GM19452 (cell line): ENCODE measurements at regions not wholly inside any gene's neighbourhood (a gene's known extent, or its start where the extent isn't known, plus 50 kb on each side); places are given as distances from the start of the nearest gene placed in this dataset.
"Not testable (repeated sequence)": the region's sequence is repeated elsewhere in the genome, so short reads cannot be mapped to it uniquely, and the experiment has no call there.

Experiments used
- ATAC-seq: cut with Tn5 transposase; IDR thresholded peaks from one replicate; pipeline ENCODE4 v1.9.1; 2021; ENCODE audit not compliant: unreplicated experiment

DNA sequence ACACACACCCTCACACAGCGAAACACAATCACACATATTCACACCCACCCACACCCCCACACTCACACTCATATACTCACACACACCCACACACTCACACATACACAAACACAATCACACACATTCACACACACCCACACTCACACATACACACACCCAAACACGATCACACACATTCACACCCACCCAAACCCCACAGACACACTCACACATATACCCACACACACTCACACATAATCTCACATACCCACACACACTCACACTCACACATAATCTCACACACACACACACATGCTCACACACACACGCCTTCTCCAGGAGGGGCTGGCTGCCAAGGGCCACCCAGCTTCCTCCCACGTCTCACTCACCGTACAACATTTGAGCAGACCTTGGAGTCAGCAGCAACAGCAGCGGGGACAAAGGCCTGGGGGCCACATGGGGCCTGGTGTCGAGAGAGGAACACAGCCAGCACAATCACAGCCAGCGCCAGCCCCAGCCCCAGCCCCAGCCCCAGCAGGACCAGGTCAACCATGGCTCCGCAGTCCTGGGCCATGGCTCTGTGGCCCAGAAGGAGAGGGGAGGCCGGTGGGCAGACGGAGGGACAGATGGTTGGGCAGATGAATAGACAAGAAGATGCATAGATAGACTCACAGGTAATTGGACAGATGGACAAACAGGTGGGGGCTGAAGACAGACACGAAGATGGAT, 932.9 kb downstream of the TUBA3C start:
- not testable (repeated sequence) for ATAC-seq

DNA sequence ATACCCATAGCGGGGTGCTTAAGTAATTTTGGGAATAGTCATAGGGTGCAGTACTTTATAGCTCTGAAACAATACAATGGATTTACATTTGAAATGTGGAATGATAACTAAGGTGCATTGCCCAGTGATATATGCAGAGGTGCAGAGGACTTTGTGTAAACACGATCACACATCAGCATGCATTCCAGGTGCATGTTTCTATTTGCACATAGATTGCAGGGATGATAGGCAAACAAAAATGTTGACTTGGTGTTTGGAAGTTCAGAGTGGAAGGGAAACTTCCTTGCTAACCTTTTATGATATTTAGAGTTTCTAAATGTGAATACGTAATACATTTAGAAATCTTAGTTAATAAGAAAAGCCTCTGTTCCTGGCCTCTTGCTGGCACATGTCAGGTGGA, 941.5 kb downstream of the TUBA3C start:
- not testable (repeated sequence) for ATAC-seq

DNA sequence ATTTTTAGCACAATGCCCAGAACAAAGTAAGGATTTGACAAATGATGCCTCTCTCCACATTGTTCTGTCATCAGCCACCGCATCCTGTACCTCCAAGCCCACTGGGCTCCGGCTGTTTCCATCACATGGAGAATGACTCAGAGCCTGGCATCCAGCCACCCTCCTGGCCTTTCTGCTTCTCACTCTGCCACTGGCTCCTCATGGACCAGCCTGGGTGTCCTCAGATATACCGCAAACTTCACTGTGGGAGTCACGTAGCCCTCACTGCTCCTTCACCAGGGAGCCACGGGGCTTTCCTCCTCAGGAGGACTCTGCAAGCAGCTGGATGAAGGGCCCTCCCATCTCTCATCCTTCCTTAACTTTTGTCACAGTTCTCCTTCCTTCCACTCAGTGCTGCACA, 943.0 kb downstream of the TUBA3C start:
- ATAC-seq = not testable (repeated sequence)

DNA sequence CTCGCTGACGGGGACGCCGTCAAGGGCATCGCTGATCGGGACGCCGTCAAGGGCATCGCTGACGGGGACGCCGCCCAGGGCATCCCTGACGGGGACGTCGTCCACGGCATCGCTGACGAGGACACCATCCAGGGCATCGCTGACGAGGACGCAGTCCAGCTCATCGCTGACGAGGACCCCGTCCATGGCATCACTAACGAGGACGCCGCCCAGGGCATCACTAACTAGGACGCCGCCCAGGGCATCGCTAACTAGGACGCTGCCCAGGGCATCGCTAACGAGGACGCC, 945.2 kb downstream of the TUBA3C start:
- ATAC-seq = no peak

DNA sequence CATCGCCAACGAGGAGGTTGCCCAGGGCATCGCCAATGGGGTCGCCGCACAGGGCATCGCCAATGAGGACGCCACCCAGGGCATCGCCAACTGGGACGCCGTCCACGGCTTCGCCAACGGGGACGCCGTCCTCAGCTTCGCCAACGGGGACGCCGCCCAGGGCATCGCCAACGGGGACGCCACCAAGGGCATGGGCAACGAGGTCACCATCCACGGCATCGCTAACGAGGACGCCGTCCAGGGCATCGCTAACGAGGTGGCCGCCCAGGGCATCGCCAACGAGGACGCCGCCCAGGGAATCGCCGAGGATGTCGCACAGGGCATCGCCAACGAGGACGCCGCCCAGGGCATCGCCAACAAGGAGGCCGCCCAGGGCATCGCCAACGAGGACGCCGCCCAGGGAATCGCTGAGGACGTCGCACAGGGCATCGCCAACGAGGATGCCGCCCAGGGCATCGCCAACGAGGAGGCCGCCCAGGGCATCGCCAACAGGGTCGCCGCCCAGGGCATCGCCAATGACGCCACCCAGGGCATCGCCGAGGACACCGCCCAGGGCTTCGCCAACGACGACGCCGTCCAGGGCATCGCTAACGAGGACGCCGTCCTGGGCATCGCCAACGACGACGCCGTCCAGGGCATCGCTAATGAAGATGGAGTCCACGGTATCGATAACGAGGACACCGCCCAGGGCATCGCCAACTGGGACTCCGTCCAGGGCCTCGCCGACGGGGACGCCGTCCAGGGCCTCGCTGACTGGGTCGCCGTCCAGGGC, 945.7 kb downstream of the TUBA3C start:
- ATAC-seq = no peak

DNA sequence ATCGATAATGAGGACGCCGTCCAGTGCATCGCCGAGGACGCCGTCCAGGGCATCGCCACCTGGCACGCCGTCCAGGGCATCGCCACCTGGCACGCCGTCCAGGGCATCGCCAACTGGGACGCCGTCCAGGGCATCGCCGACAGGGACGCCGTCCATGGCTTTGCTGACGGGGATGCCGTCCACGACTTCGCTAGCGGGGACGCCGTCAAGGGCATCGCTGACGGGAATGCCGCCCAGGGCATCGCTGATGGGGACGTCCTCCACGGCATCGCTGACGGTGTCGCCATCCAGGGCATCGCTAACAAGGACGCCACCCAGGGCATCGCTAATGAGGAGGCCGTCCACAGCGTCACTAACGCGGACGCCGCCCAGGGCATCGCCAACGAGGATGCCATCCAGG, 946.5 kb downstream of the TUBA3C start:
- no peak for ATAC-seq

DNA sequence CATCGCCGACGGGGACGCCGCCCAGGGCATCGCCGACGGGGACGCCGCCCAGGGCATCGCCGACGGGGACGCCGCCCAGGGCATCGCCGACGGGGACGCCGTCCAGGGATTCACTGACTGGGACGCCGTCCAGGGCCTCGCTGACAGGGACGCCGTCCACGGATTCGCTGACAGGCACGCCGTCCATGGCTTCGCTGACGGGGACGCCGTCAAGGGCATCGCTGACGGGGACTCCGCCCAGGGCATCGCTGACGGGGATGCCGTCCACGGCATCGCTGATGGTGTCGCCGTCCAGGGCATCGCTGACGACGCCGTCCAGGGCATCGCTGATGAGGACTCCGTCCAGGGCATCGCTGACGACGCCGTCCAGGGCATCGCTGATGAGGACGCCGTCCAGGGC, 947.2 kb downstream of the TUBA3C start:
- not testable (repeated sequence) for ATAC-seq

DNA sequence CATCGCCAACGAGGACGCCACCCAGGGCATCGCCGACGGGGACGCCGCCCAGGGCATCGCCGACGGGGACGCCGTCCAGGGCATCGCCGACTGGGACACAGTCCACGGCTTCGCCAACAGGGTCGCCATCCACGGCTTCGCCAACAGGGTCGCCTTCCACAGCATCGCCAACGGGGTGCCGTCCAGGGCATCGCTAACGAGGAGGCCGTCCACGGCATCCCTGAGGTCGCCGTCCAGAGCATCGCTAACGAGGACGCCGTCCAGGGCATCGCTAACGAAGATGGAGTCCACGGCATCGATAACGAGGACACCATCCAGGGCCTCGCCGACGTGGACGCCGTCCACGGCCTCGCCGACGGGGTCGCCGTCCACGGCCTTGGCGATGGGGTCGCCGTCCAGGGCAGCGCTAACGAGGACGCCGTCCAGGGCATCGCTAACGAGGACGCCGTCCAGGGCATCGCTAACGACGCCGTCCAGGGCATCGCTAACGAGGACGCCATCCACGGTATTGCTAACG, 947.8 kb downstream of the TUBA3C start:
- no peak for ATAC-seq

DNA sequence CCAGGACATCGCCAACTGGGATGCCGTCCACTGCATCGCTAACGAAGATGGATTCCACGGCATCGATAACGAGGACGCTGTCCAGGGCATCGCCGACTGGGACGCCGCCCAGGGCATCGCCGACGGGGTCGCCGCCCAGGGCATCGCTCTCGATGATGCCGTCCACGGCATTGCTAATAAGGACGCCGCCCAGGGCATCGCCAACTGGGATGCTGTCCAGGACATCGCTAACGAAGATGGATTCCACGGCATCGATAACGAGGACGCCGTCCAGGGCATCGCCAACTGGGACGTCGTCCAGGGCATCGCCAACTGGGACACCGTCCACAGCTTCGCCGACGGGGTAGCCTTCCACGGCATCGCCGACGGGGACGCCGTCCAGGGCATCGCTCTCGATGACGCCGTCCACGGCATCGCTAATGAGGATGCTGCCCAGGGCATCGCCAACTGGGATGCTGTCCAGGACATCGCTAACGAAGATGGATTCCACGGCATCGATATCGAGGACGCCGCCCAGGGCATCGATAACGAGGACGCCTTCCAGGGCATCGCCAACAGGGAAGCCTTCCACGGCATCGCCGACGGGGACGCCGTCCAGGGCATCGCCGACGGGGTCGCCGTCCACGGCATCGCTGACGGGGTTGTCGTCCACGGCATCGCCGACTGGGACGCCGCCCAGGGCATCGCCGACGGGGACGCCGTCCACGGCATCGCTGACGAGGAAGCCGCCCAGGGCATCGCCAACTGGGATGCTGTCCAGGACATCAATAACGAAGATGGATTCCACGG, 948.4 kb downstream of the TUBA3C start:
- ATAC-seq = no peak

DNA sequence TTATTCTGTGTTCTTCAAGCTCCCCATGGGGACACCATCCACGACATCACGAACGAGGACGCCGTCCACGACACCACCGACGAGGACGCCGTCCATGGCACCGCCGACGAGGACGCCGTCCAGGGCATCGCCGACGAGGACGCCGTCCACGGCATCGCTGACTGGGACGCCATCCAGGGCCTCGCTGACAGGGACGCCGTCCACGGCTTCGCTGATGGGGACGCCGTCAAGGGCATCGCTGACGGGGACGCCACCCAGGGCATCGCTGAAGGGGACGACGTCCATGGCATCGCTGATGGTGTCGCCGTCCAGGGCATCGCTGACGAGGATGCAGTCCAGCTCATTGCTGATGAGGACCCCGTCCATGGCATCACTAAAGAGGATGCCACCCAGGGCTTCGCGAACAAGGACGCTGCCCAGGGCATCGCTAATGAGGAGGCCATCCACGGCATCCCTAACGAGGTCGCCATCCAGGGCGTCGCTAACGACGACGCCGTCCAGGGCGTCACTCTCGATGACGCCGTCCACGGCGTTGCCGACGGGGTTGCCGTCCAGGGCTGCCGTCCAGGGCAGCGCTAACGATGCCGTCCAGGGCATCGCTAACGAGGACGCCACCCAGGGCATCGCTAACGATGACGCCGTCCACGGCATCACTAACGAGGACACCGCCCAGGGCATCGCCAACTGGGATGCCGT, 949.2 kb downstream of the TUBA3C start:
- ATAC-seq = no peak

DNA sequence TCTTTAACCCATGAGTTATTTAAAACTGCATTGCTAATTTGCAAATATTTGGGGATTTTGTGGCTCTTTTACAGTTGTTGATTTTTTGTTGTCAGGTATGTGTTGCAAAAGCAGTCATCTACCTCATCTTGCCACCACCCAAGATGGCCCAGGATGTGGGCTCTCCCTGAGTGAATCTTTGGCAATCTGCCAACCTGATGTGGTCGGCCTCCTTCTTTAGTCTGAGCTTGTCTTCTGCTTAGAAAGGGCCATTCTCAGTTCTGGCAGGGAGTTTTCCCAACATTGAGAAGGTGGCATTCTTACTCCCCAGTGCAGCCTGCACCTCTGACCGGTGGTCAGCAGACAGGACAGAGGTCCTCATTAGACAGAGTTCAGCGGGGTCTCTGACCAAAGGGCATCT, 957.2 kb downstream of the TUBA3C start:
- ATAC-seq = not testable (repeated sequence)

DNA sequence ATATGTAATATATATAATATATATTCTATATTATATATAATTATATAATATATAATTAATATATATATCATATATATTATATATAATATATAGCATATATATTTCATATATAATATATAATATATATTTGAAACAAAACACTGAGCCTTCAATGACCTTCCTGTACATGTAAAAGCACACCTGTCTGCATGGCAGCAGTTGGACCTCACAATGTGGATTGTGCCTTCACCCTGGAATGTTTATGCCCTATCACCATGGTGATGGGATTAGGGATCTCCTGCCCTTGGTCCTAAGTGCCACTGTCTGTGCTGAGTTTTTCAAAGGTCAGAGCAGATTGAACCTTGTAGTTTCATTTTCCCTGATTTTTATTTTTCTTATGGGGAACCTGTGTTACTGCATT, 966.9 kb downstream of the TUBA3C start:
- peak; percentile 28 for ATAC-seq

DNA sequence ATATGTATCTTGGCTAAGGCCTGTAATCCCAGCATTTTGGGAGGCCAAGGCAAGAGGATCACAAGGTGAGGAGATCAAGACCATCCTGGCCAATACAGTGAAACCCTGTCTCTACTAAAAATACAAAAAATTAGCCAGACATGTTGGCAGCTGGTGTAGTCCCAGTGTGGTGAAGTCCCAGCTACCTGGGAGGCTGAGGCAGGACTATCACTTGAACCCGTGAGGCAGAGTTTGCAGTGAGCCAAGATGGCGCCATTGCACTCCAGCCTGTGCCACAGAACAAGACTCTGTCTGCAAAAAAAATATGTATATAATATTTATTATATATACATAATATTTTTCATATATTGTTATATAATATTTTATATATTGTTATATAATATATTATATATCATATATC, 968.1 kb downstream of the TUBA3C start:
- not testable (repeated sequence) for ATAC-seq

DNA sequence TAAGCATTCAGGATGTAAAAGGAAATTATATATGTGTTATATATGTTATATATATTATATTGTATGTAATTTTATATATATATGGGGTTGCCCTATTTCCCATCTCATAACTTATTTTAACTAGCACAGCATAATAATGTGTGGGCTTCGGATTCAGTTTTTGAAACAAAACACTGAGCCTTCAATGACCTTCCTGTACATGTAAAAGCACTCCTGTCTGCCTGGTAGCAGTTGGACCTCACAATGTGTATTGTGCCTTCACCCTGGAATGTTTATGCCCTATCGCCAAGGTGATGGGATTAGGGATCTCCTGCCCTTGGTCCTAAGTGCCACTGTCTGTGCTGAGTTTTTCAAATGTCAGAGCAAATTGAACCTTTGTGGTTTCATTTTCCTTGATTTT, 968.8 kb downstream of the TUBA3C start:
- ATAC-seq = peak; percentile 26

DNA sequence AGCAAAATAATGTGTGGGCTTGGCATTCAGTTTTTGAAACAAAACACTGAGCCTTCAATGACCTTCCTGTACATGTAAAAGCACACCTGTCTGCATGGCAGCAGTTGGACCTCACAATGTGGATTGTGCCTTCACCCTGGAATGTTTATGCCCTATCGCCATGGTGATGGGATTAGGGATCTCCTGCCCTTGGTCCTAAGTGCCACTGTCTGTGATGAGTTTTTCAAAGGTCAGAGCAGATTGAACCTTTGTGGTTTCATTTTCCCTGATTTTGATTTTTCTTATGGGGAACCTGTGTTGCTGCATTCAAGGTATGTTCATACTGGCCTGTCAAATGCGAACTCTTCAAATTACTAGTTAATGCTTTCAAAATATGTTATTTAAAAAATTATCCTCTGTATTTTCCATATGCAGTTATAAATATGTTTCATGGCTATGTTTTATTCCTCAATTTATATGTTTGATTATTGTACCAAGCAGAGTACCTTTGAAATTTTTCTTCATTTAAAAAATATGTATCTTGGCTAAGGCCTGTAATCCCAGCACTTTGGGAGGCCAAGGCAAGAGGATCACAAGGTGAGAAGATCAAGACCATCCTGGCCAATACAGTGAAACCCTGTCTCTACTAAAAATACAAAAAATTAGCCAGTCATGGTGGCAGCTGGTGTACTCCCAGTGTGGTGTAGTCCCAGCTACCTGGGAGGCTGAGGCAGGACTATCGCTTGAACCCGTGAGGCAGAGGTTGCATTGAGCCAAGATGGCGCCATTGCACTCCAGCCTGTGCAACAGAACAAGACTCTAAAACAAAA, 969.7 kb downstream of the TUBA3C start:
- ATAC-seq = peak; percentile 94

DNA sequence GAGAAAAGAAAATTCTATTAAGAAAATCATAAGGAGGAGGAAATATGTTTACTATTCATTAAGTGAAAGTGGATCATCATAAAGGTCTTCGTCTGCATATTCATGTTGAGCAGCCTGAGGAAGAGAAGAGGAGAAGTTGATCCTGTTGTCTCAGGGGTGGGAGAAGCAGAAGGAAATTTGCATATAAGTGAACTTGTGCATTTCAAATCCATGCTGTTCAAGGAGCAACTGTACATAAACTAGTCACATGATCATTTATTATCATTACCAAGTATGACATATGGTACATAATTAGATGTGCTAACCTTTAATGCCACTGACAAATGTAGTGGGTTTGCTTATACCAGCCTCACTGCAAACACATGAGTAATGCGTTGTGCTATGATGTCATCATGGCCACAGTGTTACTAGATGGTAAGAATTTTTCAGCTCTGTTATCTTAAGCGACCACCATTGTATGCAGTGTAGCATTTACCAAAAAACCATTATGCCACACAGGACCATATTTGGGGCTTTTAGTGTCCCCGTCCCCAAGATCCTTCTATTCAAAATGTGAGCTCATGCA, 976.9 kb downstream of the TUBA3C start:
- not testable (repeated sequence) for ATAC-seq

DNA sequence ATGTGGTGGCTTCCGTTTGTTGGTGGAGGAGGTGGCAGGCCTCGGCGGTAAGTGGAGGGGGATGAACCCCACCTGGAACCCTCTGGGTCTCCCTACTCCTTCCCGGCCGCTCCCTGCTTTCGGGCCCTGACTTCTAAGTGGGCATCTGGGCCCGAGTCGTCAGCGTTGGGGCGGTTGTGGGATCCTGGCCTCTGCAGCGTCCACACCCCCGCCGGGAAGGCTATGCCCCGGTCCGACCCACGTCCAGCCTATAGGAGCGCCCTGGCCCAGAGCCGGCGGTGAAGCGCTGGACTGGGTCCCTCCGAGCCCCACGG, 986.3 kb downstream of the TUBA3C start:
- not testable (repeated sequence) for ATAC-seq

DNA sequence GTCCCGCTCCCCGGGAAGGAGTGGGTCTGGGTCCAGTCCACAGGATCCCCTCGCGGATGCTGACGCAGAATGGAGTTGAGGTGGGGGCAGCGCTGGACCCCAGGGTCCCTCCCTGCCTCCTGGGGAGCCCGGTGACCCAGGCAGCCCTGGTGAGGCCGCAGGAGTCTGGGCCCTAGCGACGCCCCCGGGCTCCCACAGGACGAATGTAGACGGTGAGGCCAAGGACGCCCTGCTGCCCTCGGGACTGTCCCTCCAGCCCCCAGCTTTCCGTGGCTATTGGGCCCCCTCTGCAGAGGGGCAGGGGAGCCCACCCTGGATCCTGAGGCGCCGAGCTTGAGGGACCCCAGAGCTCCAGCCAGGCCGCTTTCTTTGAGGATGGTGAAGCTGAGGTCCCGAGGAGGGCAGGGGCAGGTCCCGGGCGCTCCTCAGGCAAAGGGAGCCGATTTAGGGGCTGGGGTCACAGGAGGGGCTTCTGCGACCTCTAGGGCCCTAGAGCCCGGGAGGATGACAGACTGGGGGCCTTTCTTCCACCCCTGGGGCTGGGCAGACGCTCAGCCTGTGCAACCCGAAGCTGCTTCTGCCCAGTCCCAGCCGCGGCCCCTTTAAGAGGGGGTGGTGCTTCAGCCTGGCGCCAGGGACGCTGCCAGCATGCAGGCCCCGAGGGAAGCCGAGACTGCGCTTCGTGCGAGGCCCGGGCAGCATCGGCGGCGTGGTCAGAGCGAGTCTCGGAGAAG, 986.8 kb downstream of the TUBA3C start:
- not testable (repeated sequence) for ATAC-seq

DNA sequence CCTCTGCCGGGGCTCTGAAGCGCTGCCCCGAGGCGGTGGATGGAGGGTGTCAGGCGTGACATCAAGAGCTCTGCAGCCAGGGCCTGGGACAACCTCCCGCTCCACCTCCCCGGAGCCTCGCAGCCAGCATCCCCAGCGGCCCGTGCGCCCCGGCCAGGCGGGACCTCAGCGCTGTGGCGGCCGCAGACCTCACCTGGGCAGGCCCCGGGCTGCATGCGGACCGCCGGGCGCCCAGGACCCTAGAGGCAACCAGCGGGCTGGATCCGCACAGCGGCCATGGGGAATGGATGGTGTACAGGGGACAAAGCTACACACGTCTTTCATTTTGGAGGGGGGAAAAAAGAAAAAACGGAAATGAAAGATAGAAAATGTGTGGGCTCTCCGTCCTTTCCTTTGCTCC, 987.5 kb downstream of the TUBA3C start:
- not testable (repeated sequence) for ATAC-seq
